SU-DHL-6 (cell line): ENCODE measurements at regions not wholly inside any gene's neighbourhood (a gene's known extent, or its start where the extent isn't known, plus 50 kb on each side); places are given as distances from the start of the nearest gene placed in this dataset.

ENCODE experiments used
- CTCF ChIP-seq: fragments of 200-600 bp; sonication (generic); IDR thresholded peaks from one replicate; pipeline ENCODE4 v1.5.1; 2017; ENCODE audit warnings: antibody characterized with exemption, mild to moderate bottlenecking, low read length, moderate library complexity; ENCODE audit not compliant: insufficient read depth, poor library complexity, severe bottlenecking
- EZH2phosphoT487 ChIP-seq: fragments of 200-600 bp; sonication (generic), shearing (Covaris generic); conservative IDR thresholded peaks from 2 replicates; pipeline ENCODE4 v1.6.1; 2018; ENCODE audit warnings: mild to moderate bottlenecking, antibody characterized with exemption, low read length, moderate library complexity, mixed read lengths

GRCh38 chr6:133106934-133107333 lies 134.2 kb upstream of the EYA4 start:
- TF ChIP-seq CTCF (no peak), EZH2phosphoT487 (no peak)
